Activated B cell treated with CpG ODN at 0.5 μM for 24 hours (primary cell): ENCODE measurements at regions not wholly inside any gene's neighbourhood (a gene's known extent, or its start where the extent isn't known, plus 50 kb on each side); places are given as distances from the start of the nearest gene placed in this dataset.

Experiments used
- ATAC-seq: fragments of 200-7000 bp; cut with Tn5 transposase; one replicate; pipeline ENCODE4 v1.10.0; 2021; ENCODE audit warnings: low read depth, mild to moderate bottlenecking, moderate library complexity
- CTCF ChIA-PET: fragments of 350-600 bp; sonication (Branson Sonifier 250); formaldehyde crosslinking; loops from one replicate; lab custom pipeline; 2021; ENCODE audit warnings: antibody characterized with exemption; lab: Charles Lee
- POLR2A ChIA-PET: fragments of 350-600 bp; sonication (Branson Sonifier 250); formaldehyde crosslinking; loops from one replicate; lab custom pipeline; 2021; ENCODE audit warnings: antibody characterized with exemption; lab: Charles Lee
- DNase-seq: peaks from one replicate; pipeline ENCODE4 v3.0.0; 2022
- H3K27ac Mint-ChIP-seq: one replicate; pipeline ENCODE4 v1.8.0; 2020; ENCODE audit warnings: mixed read lengths
- H3K27me3 Mint-ChIP-seq: one replicate; pipeline ENCODE4 v1.8.0; 2021; ENCODE audit warnings: mixed read lengths
- H3K36me3 Mint-ChIP-seq: one replicate; pipeline ENCODE4 v1.8.0; 2021; ENCODE audit warnings: low read depth, mixed read lengths
- H3K4me1 Mint-ChIP-seq: one replicate; pipeline ENCODE4 v1.8.0; 2021; ENCODE audit warnings: mixed read lengths
- H3K4me3 Mint-ChIP-seq: one replicate; pipeline ENCODE4 v1.8.0; 2020; ENCODE audit warnings: mild to moderate bottlenecking, mixed read lengths
- H3K9me3 Mint-ChIP-seq: one replicate; pipeline ENCODE4 v1.8.0; 2020; ENCODE audit warnings: mixed read lengths
- intact Hi-C: fragments of 100-400 bp; cut with micrococcal nuclease; formaldehyde crosslinking; loops from one replicate; pipeline ENCODE4 v1.15.1; 2024
- TF ChIP-seq, protein P1 (sequence below): fragments of 200-600 bp; IDR thresholded peaks from one replicate; pipeline ENCODE4 v1.8.0; 2022; ENCODE audit warnings: antibody characterized with exemption, mild to moderate bottlenecking

DNA sequence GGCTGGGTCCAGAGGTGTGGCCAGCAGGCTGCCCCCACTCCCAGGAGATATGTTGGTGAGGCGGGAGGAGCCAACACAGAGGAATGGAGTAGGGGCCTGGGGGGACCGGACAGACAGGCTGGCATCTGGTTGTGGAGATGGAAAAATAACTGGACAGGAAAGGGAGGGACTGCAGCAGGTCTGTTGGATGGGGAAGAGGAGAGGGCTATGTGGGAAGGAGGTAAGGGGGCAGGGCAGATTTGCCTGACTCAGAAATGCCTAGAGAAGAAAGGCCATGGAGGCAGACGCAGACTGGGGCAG is 160.4 kb downstream of the TRIM29 start:
- intact Hi-C loops: no loop called here
- TF ChIP-seq, protein P1, sequence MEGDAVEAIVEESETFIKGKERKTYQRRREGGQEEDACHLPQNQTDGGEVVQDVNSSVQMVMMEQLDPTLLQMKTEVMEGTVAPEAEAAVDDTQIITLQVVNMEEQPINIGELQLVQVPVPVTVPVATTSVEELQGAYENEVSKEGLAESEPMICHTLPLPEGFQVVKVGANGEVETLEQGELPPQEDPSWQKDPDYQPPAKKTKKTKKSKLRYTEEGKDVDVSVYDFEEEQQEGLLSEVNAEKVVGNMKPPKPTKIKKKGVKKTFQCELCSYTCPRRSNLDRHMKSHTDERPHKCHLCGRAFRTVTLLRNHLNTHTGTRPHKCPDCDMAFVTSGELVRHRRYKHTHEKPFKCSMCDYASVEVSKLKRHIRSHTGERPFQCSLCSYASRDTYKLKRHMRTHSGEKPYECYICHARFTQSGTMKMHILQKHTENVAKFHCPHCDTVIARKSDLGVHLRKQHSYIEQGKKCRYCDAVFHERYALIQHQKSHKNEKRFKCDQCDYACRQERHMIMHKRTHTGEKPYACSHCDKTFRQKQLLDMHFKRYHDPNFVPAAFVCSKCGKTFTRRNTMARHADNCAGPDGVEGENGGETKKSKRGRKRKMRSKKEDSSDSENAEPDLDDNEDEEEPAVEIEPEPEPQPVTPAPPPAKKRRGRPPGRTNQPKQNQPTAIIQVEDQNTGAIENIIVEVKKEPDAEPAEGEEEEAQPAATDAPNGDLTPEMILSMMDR: no peak
- ChIA-PET CTCF (no interaction called here), POLR2A (no interaction called here)
- no peak overlapping the region for H3K4me3 Mint-ChIP-seq
- H3K9me3 Mint-ChIP-seq: no peaks in the 10 kb centered on the region
- H3K27ac Mint-ChIP-seq: no peak overlapping the region
- no peak for DNase-seq
- peaks cover 13% of the 10 kb centered on the region for H3K27me3 Mint-ChIP-seq
- no peak for ATAC-seq
- no peaks in the 10 kb centered on the region for H3K4me1 Mint-ChIP-seq
- H3K36me3 Mint-ChIP-seq: no peaks in the 10 kb centered on the region

DNA sequence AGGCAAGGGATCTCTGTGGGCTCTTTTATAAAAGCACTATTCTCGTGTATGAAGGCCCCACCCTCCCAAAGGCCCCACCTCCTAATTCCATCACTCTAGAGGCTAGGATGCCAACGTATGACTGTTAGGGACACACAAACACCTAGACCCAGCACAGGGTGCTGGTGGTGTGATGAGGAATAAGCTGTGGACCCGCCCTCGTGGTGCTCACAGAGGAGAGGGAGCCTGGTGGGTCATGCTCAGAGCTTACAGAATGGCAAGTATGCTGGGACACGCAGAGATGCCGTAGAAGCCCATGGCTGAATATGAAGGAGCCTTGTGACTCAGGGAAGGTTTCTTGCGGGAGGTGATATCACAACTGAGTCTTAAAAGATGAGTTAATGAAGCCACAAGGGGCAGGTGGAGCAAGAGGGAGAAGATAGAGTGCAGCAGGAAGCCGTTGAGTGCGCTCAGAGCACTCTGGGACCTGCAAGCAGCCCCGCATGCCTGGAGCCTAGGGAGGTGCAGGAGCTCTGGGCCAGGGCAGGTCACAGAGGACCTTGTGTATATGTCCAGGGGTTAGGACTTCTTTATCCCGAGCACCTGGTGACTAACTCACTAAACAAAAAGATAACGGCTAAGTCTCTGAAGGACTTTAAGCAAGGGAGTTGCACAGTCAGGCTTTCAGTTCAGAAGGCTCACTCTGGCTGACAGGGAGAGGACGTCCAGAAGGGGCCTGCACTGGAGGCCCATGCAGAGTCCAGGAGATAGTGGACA is 160.9 kb downstream of the TRIM29 start:
- TF ChIP-seq, protein P1: no peak
- no peak for DNase-seq
- peaks cover 13% of the 10 kb centered on the region for H3K27me3 Mint-ChIP-seq
- intact Hi-C loops: no loop called here
- ChIA-PET POLR2A (no interaction called here), CTCF (no interaction called here)
- no peaks in the 10 kb centered on the region for H3K9me3 Mint-ChIP-seq
- no peaks in the 10 kb centered on the region for H3K4me1 Mint-ChIP-seq
- no peak overlapping the region for H3K4me3 Mint-ChIP-seq
- H3K36me3 Mint-ChIP-seq: no peaks in the 10 kb centered on the region
- no peak overlapping the region for H3K27ac Mint-ChIP-seq
- ATAC-seq: no peak

DNA sequence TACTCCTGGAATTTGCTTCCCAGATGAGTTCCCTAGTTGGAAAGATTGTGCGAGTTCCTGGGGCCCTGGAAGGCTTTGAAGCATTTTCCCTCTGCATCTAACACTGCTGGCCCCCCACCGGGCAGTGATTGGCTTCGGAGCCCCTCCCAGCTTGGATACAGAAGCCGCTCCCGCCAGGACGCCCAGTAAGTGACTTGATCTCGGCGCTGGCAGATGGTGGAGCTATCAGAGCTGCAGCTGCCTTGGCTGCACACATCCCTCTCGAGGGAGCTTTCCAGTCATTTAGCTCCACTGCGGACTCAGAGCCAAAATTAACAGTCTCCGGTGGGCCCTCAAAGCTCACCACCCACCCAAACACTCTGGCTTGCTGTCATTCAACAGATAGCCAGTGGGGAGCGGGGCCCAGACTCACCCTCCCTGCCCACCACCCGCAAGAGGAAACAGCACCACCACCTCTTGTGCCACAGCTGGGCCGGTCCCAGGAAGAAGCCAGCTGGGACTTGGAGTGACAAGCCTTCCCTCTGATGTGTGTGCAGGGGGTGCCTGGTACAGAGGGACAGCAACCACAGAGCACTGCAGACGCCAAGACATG is 162.3 kb downstream of the TRIM29 start:
- Mint-ChIP-seq H3K27me3 (peaks cover 15% of the 10 kb centered on the region), H3K9me3 (peaks cover 2% of the 10 kb centered on the region), H3K4me1 (no peaks in the 10 kb centered on the region), H3K4me3 (no peak overlapping the region), H3K36me3 (no peaks in the 10 kb centered on the region), H3K27ac (no peak overlapping the region)
- TF ChIP-seq, protein P1: no peak
- intact Hi-C loops: no loop called here
- CTCF ChIA-PET: no interaction called here
- POLR2A ChIA-PET: no interaction called here
- ATAC-seq (no peak), DNase-seq (no peak)

DNA sequence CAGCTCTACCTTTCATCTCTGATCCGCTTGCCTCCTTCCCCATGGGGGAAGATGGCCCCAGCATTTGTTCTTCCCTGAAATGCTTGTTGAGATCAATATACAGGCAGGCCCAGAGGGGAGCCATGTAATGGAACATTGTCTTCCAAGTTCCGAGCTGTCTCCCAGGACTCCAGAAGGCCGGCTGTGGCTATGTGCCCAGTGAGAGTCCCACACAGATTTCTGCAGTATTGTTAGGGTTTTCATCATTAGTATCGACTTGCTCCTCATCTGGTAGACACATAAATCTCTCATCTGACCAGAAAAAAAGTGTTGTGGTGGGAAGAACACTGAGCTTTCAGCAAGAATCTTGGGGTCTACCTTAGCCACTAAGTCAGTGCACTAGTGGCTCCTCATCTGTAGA is 163.4 kb downstream of the TRIM29 start:
- H3K36me3 Mint-ChIP-seq: no peaks in the 10 kb centered on the region
- H3K27ac Mint-ChIP-seq: no peak overlapping the region
- H3K27me3 Mint-ChIP-seq: peaks cover 15% of the 10 kb centered on the region
- no peak overlapping the region for H3K4me3 Mint-ChIP-seq
- TF ChIP-seq, protein P1: no peak
- peaks cover 2% of the 10 kb centered on the region for H3K9me3 Mint-ChIP-seq
- intact Hi-C loops: no loop called here
- POLR2A ChIA-PET: no interaction called here
- H3K4me1 Mint-ChIP-seq: no peaks in the 10 kb centered on the region
- DNase-seq (no peak), ATAC-seq (no peak)
- CTCF ChIA-PET: no interaction called here

DNA sequence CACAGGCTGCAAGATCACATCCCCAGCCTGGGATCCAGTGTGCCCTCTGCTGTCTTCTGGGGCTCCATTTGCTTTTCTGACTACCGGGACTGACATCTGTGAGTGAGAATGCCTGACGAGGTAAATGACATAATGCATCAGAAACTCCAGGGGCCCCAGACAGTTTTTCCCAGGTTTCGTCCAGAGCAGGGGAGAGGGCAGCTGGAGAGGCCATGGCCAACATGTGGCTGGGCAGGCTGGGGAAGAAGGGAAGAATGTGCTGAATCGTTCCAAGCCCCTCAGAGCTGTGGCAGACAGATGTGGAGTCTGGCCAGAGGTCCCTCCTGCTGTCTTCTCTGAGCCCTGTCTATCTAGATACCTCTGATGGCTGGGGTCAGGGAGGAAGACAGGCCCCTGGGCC is 163.9 kb downstream of the TRIM29 start:
- peaks cover 15% of the 10 kb centered on the region for H3K27me3 Mint-ChIP-seq

More for the DNA sequence above, 163.9 kb downstream of the TRIM29 start:
- intact Hi-C loops: no loop called here
- Mint-ChIP-seq H3K4me3 (no peak overlapping the region), H3K4me1 (no peaks in the 10 kb centered on the region), H3K27ac (no peak overlapping the region), H3K36me3 (no peaks in the 10 kb centered on the region), H3K9me3 (peaks cover 2% of the 10 kb centered on the region)
- no peak for ATAC-seq
- POLR2A ChIA-PET: no interaction called here
- no peak for DNase-seq
- CTCF ChIA-PET: no interaction called here
- TF ChIP-seq, protein P1: no peak
